H1 (cell line): ENCODE measurements at regions not wholly inside any gene's neighbourhood (a gene's known extent, or its start where the extent isn't known, plus 50 kb on each side); places are given as distances from the start of the nearest gene placed in this dataset.

Experiments used
- CTCF ChIA-PET: fragments of 300-600 bp; sonication (Branson Sonifier 250); formaldehyde crosslinking; loops from one replicate; lab custom pipeline; 2021; ENCODE audit not compliant: partially characterized antibody; lab: Charles Lee
- POLR2A ChIA-PET: fragments of 300-600 bp; sonication (Branson Sonifier 250); formaldehyde crosslinking; loops from one replicate; lab custom pipeline; 2021; ENCODE audit warnings: inconsistent platforms; ENCODE audit not compliant: partially characterized antibody; lab: Charles Lee
- DNase-seq, 2 experiments: peaks; one replicate each; pipeline versions ENCODE4 v3.0.0 to v3.0.0-alpha.2; 2010 to 2022; ENCODE audit warnings: low spot score in 2 of 2, low read depth in 1 of 2, mixed read lengths in 1 of 2
- FAIRE-seq: peaks from 2 replicates; lab custom pipeline; 2011; peaks lifted over from hg19 to GRCh38; lab: Jason Lieb, UNC
- H2AFZ ChIP-seq: 2 replicates; pipeline ENCODE4 v1.8.1; 2012; ENCODE audit warnings: low read length, inconsistent platforms
- H2AK5ac ChIP-seq: 2 replicates; pipeline ENCODE4 v1.6.1; 2013; ENCODE audit warnings: low read depth, low read length
- H2BK120ac ChIP-seq: replicated peaks from 2 replicates; pipeline ENCODE3; 2013; ENCODE audit warnings: low read depth, low read length, inconsistent platforms
- H2BK12ac ChIP-seq: 2 replicates; pipeline ENCODE4 v1.6.1; 2013; ENCODE audit warnings: low read depth, low read length
- H2BK15ac ChIP-seq: 2 replicates; pipeline ENCODE4 v1.6.1; 2013; ENCODE audit warnings: low read length
- H2BK20ac ChIP-seq: 2 replicates; pipeline ENCODE4 v1.6.1; 2013; ENCODE audit warnings: low read length
- H2BK5ac ChIP-seq: 2 replicates; pipeline ENCODE4 v1.6.1; 2013; ENCODE audit warnings: low read depth, low read length
- H3K14ac ChIP-seq: 2 replicates; pipeline ENCODE4 v1.6.1; 2013; ENCODE audit warnings: inconsistent platforms; ENCODE audit not compliant: insufficient read length
- H3K18ac ChIP-seq: 2 replicates; pipeline ENCODE4 v1.6.1; 2013; ENCODE audit warnings: low read length; ENCODE audit errors: extremely low read depth
- H3K23ac ChIP-seq: 2 replicates; pipeline ENCODE4 v1.6.1; 2013; ENCODE audit warnings: inconsistent platforms; ENCODE audit not compliant: insufficient read length
- H3K23me2 ChIP-seq: 2 replicates; pipeline ENCODE4 v1.6.1; 2013; ENCODE audit warnings: low read depth, low read length
- H3K27ac ChIP-seq: 2 replicates; pipeline ENCODE4 v1.6.1; 2011; ENCODE audit warnings: low read depth, low read length, inconsistent platforms
- H3K27me3 ChIP-seq, 4 experiments: replicated peaks in 1 of 4; 1 replicate in 1 of 4; 2 replicates in 3 of 4; pipeline versions ENCODE4 v1.6.1 to v1.8.1; 2011 to 2013; ENCODE audit warnings: low read length in 3 of 4, mild to moderate bottlenecking in 3 of 4, inconsistent platforms in 2 of 4, mixed read lengths in 2 of 4, moderate library complexity in 1 of 4; ENCODE audit not compliant: control insufficient read depth in 3 of 4, insufficient read depth in 3 of 4; ENCODE audit errors: extremely low read depth in 1 of 4
- H3K36me3 ChIP-seq, 4 experiments: 2 replicates each; pipeline versions ENCODE4 v1.6.1 to v1.8.1; 2011 to 2013; ENCODE audit warnings: mild to moderate bottlenecking in 4 of 4, low read length in 3 of 4, moderate library complexity in 2 of 4, control low read depth in 1 of 4, inconsistent platforms in 1 of 4; ENCODE audit not compliant: insufficient read depth in 4 of 4, control insufficient read depth in 2 of 4
- H3K4ac ChIP-seq: replicated peaks from 2 replicates; pipeline ENCODE3; 2013; ENCODE audit warnings: low read length, low read depth, mixed read lengths, inconsistent platforms; ENCODE audit not compliant: insufficient read length
- H3K4me1 ChIP-seq, 4 experiments: replicated peaks in 1 of 4; 1 replicate in 1 of 4; 2 replicates in 3 of 4; pipeline versions ENCODE4 v1.6.1 to v1.8.1; 2011 to 2013; ENCODE audit warnings: low read length in 3 of 4, inconsistent platforms in 2 of 4, mixed read lengths in 1 of 4; ENCODE audit not compliant: insufficient read depth in 4 of 4, control insufficient read depth in 3 of 4
- H3K4me2 ChIP-seq, 2 experiments: 2 replicates each; pipeline versions ENCODE4 v1.6.1 to v1.8.1; 2011 to 2013; ENCODE audit warnings: low read depth in 2 of 2, low read length in 2 of 2, control low read depth in 1 of 2, inconsistent platforms in 1 of 2, mild to moderate bottlenecking in 1 of 2; ENCODE audit not compliant: insufficient read depth in 1 of 2
- H3K4me3 ChIP-seq, 4 experiments: fragments of 200-600, 300-600 bp in 1 of 4; sonication (generic), shearing (Covaris generic), sonication (Bioruptor Twin) in 1 of 4; 2 replicates each; pipeline versions ENCODE4 v1.5.1 to v1.8.1; 2011 to 2016; ENCODE audit warnings: low read length in 4 of 4, low read depth in 3 of 4, control low read depth in 2 of 4, inconsistent platforms in 2 of 4, mild to moderate bottlenecking in 2 of 4, mixed read lengths in 1 of 4, moderate library complexity in 1 of 4; ENCODE audit not compliant: insufficient read depth in 2 of 4; ENCODE audit errors: extremely low read depth in 1 of 4
- H3K56ac ChIP-seq: replicated peaks from 2 replicates; pipeline ENCODE3; 2013; ENCODE audit warnings: low read depth, mild to moderate bottlenecking, mixed read lengths, low read length, inconsistent platforms; ENCODE audit not compliant: insufficient read length
- H3K79me1 ChIP-seq: 2 replicates; pipeline ENCODE4 v1.6.1; 2013; ENCODE audit warnings: low read depth, low read length, control low read depth
- H3K79me2 ChIP-seq, 2 experiments: 2 replicates each; pipeline versions ENCODE4 v1.6.1 to v1.8.1; 2012 to 2013; ENCODE audit warnings: low read length in 2 of 2, mild to moderate bottlenecking in 2 of 2, inconsistent platforms in 1 of 2; ENCODE audit not compliant: insufficient read depth in 2 of 2, control insufficient read depth in 1 of 2
- H3K9ac ChIP-seq, 4 experiments: replicated peaks in 1 of 4; 1 replicate in 1 of 4; 2 replicates in 3 of 4; pipeline versions ENCODE4 v1.6.1 to v1.8.1; 2011 to 2013; ENCODE audit warnings: low read depth in 3 of 4, low read length in 3 of 4, control low read depth in 2 of 4, mild to moderate bottlenecking in 2 of 4, moderate library complexity in 2 of 4, inconsistent platforms in 1 of 4; ENCODE audit errors: extremely low read depth in 1 of 4
- H3K9me3 ChIP-seq, 2 experiments: 2 replicates each; pipeline versions ENCODE4 v1.6.1 to v1.8.1; 2012 to 2013; ENCODE audit warnings: mild to moderate bottlenecking in 2 of 2, moderate library complexity in 2 of 2, control low read depth in 1 of 2, inconsistent platforms in 1 of 2, low read depth in 1 of 2, low read length in 1 of 2, mixed read lengths in 1 of 2; ENCODE audit not compliant: insufficient read depth in 2 of 2
- H4K20me1 ChIP-seq, 2 experiments: replicated peaks in 1 of 2; 2 replicates each; pipeline versions ENCODE3 to v1.8.1; 2011 to 2013; ENCODE audit warnings: inconsistent platforms in 2 of 2, low read length in 2 of 2, mild to moderate bottlenecking in 1 of 2; ENCODE audit not compliant: insufficient read depth in 2 of 2, control insufficient read depth in 1 of 2
- H4K5ac ChIP-seq: 2 replicates; pipeline ENCODE4 v1.6.1; 2013; ENCODE audit warnings: low read length, low read depth, mixed read lengths, inconsistent platforms; ENCODE audit not compliant: insufficient read length
- H4K8ac ChIP-seq: 2 replicates; pipeline ENCODE4 v1.8.0; 2013; ENCODE audit warnings: mild to moderate bottlenecking, moderate library complexity, low read length, inconsistent platforms; ENCODE audit not compliant: insufficient read depth; ENCODE audit errors: extremely low read depth
- H4K91ac ChIP-seq: replicated peaks from 2 replicates; pipeline ENCODE3; 2013; ENCODE audit warnings: low read length, mixed read lengths, inconsistent platforms; ENCODE audit not compliant: insufficient read length
- ASH2L ChIP-seq: fragments of 200-600, 300-600 bp; sonication (generic); IDR thresholded peaks from one replicate; pipeline ENCODE4 v1.7.1; 2017; ENCODE audit warnings: low read length
- BACH1 ChIP-seq: IDR thresholded peaks from 2 replicates; pipeline ENCODE4 v1.6.1; 2012; ENCODE audit warnings: low read length, improper control_type of control experiment
- CBX5 ChIP-seq: fragments of 300-800, 300-1000 bp; sonication (generic); IDR thresholded peaks from 2 replicates; pipeline ENCODE4 v1.7.1; 2016; ENCODE audit warnings: antibody characterized with exemption, low read length, low read depth
- CREB1 ChIP-seq: IDR thresholded peaks from 2 replicates; pipeline ENCODE4 v1.6.1; 2012; ENCODE audit warnings: inconsistent platforms
- EZH2 ChIP-seq: fragments of 200-600 bp; sonication (generic); IDR thresholded peaks from 2 replicates; pipeline ENCODE4 v1.7.1; 2012; ENCODE audit warnings: low read depth, mild to moderate bottlenecking, moderate library complexity, low read length, inconsistent platforms; ENCODE audit not compliant: severe bottlenecking
- GABPA ChIP-seq: IDR thresholded peaks from 2 replicates; pipeline ENCODE4 v1.6.1; 2011; ENCODE audit warnings: mild to moderate bottlenecking, low read length, moderate library complexity, borderline replicate concordance; ENCODE audit not compliant: insufficient read depth
- HDAC6 ChIP-seq: IDR thresholded peaks from one replicate; pipeline ENCODE4 v1.7.1; 2012; ENCODE audit warnings: low read depth, mild to moderate bottlenecking, inconsistent platforms, low read length, moderate library complexity
- JUN ChIP-seq: IDR thresholded peaks from 2 replicates; pipeline ENCODE4 v1.6.1; 2011; ENCODE audit warnings: low read depth, mild to moderate bottlenecking, improper control_type of control experiment, low read length
- POLR2AphosphoS5 ChIP-seq: IDR thresholded peaks from 2 replicates; pipeline ENCODE4 v1.6.1; 2011; ENCODE audit warnings: low read depth, low read length
- SIN3A ChIP-seq, 2 experiments: IDR thresholded peaks in 1 of 2; conservative IDR thresholded peaks in 1 of 2; 2 replicates each; pipeline ENCODE4 v1.6.1; 2011 to 2012; ENCODE audit warnings: low read length in 2 of 2, improper control_type of control experiment in 1 of 2, low read depth in 1 of 2, mild to moderate bottlenecking in 1 of 2
- SRF ChIP-seq: IDR thresholded peaks from 2 replicates; pipeline ENCODE4 v1.6.1; 2011; ENCODE audit warnings: mild to moderate bottlenecking, low read depth, low read length, moderate library complexity
- TEAD4 ChIP-seq: IDR thresholded peaks from 2 replicates; pipeline ENCODE4 v1.6.1; 2012; ENCODE audit warnings: low read depth, low read length, inconsistent platforms, mixed read lengths
- ZNF274 ChIP-seq: IDR thresholded peaks from 2 replicates; pipeline ENCODE4 v1.7.0; 2012; ENCODE audit warnings: low read length, borderline replicate concordance; ENCODE audit errors: extremely low read depth
- WGBS, 2 experiments: shearing (Covaris generic) in 1 of 2; methylation state at CpG; one replicate each; pipeline versions ENCODE4 v1.1.6 to v1.1.7; 2013 to 2015; ENCODE audit warnings: low lambda C conversion rate in 2 of 2, mixed read lengths in 2 of 2, inconsistent platforms in 1 of 2, low coverage in 1 of 2, missing lambda C conversion rate in 1 of 2; ENCODE audit not compliant: insufficient replicate concordance in 2 of 2, insufficient coverage in 1 of 2, insufficient read length in 1 of 2; ENCODE audit errors: extremely low coverage in 1 of 2, missing lambda C conversion rate in 1 of 2; 5-methylcytosine and 5-hydroxymethylcytosine counted together

DNA sequence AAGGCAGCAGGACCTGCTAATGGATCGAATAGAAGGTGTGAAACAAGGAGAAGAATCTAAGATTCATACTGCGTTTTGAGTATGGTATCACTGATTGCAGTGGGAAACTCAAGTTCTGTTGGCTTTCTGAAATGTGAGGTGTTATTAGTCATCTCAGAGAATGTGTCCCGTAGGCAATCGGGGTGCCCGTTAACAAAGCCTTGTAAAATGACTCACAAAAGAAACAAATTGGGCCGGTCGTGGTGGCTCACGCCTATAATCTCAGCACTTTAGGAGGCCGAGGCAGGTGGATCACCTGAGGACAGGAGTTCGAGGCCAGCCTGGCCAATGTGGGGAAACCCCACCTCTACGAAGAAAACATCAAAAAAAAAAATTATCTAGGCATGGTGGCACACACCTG is 118.2 kb upstream of the C7orf33 start:
- no peaks in the 10 kb centered on the region for H3K9me3 ChIP-seq
- no peak overlapping the region for H3K4me3 ChIP-seq
- H3K23ac ChIP-seq = no peak overlapping the region
- no peak overlapping the region for H3K18ac ChIP-seq
- H3K14ac ChIP-seq = no peak overlapping the region
- H3K56ac ChIP-seq = no peak overlapping the region
- H4K5ac ChIP-seq = no peak overlapping the region
- H2AK5ac ChIP-seq = no peak overlapping the region
- no peak overlapping the region for H2BK20ac ChIP-seq
- no peak overlapping the region for H3K27ac ChIP-seq
- no peak overlapping the region for H4K8ac ChIP-seq
- no peaks in the 10 kb centered on the region for H3K27me3 ChIP-seq
- no peaks in the 10 kb centered on the region for H3K79me2 ChIP-seq
- H3K36me3 ChIP-seq = no peaks in the 10 kb centered on the region
- H4K20me1 ChIP-seq = no peaks in the 10 kb centered on the region
- no peak for DNase-seq
- no peak overlapping the region for H3K4ac ChIP-seq
- ChIA-PET CTCF (interaction anchor here (1.0 kb wide), 1 partner anchor 211 kb away, joined by 3 read pairs; no protein-coding TSS in a partner anchor), POLR2A (no interaction called here)
- H3K9ac ChIP-seq = no peak overlapping the region
- H2BK12ac ChIP-seq = no peak overlapping the region
- H2BK15ac ChIP-seq = no peak overlapping the region
- no peak overlapping the region for H2AFZ ChIP-seq
- H3K79me1 ChIP-seq = no peaks in the 10 kb centered on the region
- peaks cover 0 to 2% (median under 1%) of the 10 kb centered on the region in 4 experiments; a peak in 1 of 7 replicates for H3K4me1 ChIP-seq
- no peaks in the 10 kb centered on the region for H3K23me2 ChIP-seq
- H3K4me2 ChIP-seq = no peak overlapping the region
- H2BK120ac ChIP-seq = no peak overlapping the region
- no peak for TF ChIP-seq EZH2
- no peak for TF ChIP-seq CREB1
- TF ChIP-seq HDAC6 = no peak
- TF ChIP-seq JUN = no peak
- TF ChIP-seq GABPA = no peak
- TF ChIP-seq CBX5 = no peak
- TF ChIP-seq ASH2L = no peak
- no peak for TF ChIP-seq ZNF274
- TF ChIP-seq POLR2AphosphoS5 = no peak
- no peak for TF ChIP-seq SIN3A (conservative IDR thresholded peaks at IDR 0.05 in 1 of 2, IDR thresholded peaks at IDR 0.05 in 1 of 2; ENCODE audit: low read depth in 1 of 2, low read length in 2 of 2)
- TF ChIP-seq BACH1 = no peak
- no peak for TF ChIP-seq SRF
- TF ChIP-seq TEAD4 = no peak
- 92% methylated on average over 11 of the region's 11 CpGs; no CpG with 5 or more reads in 1 of the 2 experiments for WGBS, 2 experiments
- no peak overlapping the region for H4K91ac ChIP-seq
- no peak for FAIRE-seq
- no peak overlapping the region for H2BK5ac ChIP-seq
